HG03565 (cell line): ENCODE measurements at regions not wholly inside any gene's neighbourhood (a gene's known extent, or its start where the extent isn't known, plus 50 kb on each side); places are given as distances from the start of the nearest gene placed in this dataset.
"Not testable (repeated sequence)": the region's sequence is repeated elsewhere in the genome, so short reads cannot be mapped to it uniquely, and the experiment has no call there.

Experiments
- ATAC-seq: cut with Tn5 transposase; IDR thresholded peaks from one replicate; pipeline ENCODE4 v1.9.1; 2021; ENCODE audit warnings: mild to moderate bottlenecking, moderate library complexity; ENCODE audit not compliant: unreplicated experiment

GRCh38 chr14:106703651-106704050 lies 1177.3 kb downstream of the TMEM121 start:
- ATAC-seq, result not testable (repeated sequence)

- not testable (repeated sequence) for ATAC-seq
Observed at GRCh38 chr14:106706488-106706887, 1180.1 kb downstream of the TMEM121 start.

GRCh38 chr14:106710187-106710586 lies 1183.8 kb downstream of the TMEM121 start:
- ATAC-seq, result not testable (repeated sequence)

- ATAC-seq, result not testable (repeated sequence)
Observed at GRCh38 chr14:106712513-106712912, 1186.1 kb downstream of the TMEM121 start.

GRCh38 chr14:106714446-106715428 lies 1188.4 kb downstream of the TMEM121 start:
- ATAC-seq, result peak; percentile 45

- not testable (repeated sequence) for ATAC-seq
Observed at GRCh38 chr14:106717544-106717943, 1191.2 kb downstream of the TMEM121 start.

- not testable (repeated sequence) for ATAC-seq
Observed at GRCh38 chr14:106719880-106720279, 1193.5 kb downstream of the TMEM121 start.

- ATAC-seq, result not testable (repeated sequence)
Observed at GRCh38 chr14:106721926-106722325, 1195.5 kb downstream of the TMEM121 start.

- ATAC-seq, result not testable (repeated sequence)
Observed at GRCh38 chr14:106722813-106723687, 1196.7 kb downstream of the TMEM121 start.

GRCh38 chr14:106727962-106728361 lies 1201.6 kb downstream of the TMEM121 start:
- ATAC-seq, result not testable (repeated sequence)

- no peak for ATAC-seq
Observed at GRCh38 chr14:106728611-106729010, 1202.2 kb downstream of the TMEM121 start.

GRCh38 chr14:106729551-106729950 lies 1203.2 kb downstream of the TMEM121 start:
- ATAC-seq, result no peak

- ATAC-seq, result no peak
Observed at GRCh38 chr14:106733771-106734170, 1207.4 kb downstream of the TMEM121 start.

- no peak for ATAC-seq
Observed at GRCh38 chr14:106737021-106737420, 1210.6 kb downstream of the TMEM121 start.

GRCh38 chr14:106738075-106738474 lies 1211.7 kb downstream of the TMEM121 start:
- ATAC-seq, result no peak

GRCh38 chr14:106738598-106739258 lies 1212.3 kb downstream of the TMEM121 start:
- not testable (repeated sequence) for ATAC-seq

GRCh38 chr14:106741086-106741827 lies 1214.9 kb downstream of the TMEM121 start:
- peak; percentile 64 for ATAC-seq

GRCh38 chr14:106745016-106745767 lies 1218.8 kb downstream of the TMEM121 start:
- not testable (repeated sequence) for ATAC-seq

GRCh38 chr14:106750089-106750488 lies 1223.7 kb downstream of the TMEM121 start:
- ATAC-seq, result not testable (repeated sequence)
